ENCODE measurements at regions not wholly inside any gene's neighbourhood (a gene's known extent, or its start where the extent isn't known, plus 50 kb on each side); places are given as distances from the start of the nearest gene placed in this dataset.

DNA sequence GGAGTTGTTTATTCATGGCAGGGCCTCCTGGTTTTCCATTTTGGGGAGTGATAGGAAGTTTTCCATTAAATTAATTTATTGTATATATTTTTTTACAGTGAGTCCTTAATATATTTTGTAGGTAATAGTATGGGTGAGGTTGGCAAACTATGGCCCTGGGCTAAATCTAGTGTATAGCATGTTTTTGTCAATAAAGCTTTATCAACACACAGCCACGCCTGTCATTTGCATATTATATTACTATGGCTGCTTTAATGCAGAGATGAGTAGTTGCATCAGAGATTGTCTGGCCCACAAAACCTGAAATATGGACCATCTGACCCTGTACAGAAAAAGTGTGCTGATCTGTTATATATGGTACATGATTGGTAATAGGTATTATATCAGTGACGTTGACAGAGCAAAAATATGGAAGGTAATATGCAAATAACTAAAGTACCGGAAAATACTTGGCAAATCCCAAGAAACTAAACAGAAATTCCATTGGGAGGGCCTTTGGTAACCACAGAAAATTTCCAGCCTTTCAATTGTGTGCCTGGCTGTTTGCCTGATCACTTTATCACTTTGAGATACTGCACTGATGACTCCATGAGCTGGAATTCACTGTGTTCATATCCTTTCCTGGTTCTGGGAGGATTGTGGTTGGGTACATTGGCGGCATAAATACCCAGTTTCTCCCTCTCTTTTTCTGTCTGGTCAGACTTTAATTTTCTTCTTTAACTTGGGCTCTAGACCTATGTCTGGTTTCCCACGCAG is 61.7 kb upstream of the RFLNA start:
- no peak overlapping the region for H3K4me2 ChIP-seq (ENCODE audit: low read length)
- no peaks in the 10 kb centered on the region for H3K9me3 ChIP-seq (ENCODE audit: control insufficient read depth, low read length)
- H3K9ac ChIP-seq = no peak overlapping the region
- no peak overlapping the region for H3K27ac ChIP-seq
- no peaks in the 10 kb centered on the region for H3K79me2 ChIP-seq
- no peaks in the 10 kb centered on the region for H3K4me1 ChIP-seq
- H2AFZ ChIP-seq = no peak overlapping the region
- H3K36me3 ChIP-seq (ENCODE audit: control insufficient read depth, insufficient read depth, low read length) = no peaks in the 10 kb centered on the region
- H3K4me3 ChIP-seq (ENCODE audit: low read depth, low read length) = no peak overlapping the region
- H3K27me3 ChIP-seq (ENCODE audit: control insufficient read depth, insufficient read depth, low read length) = no peaks in the 10 kb centered on the region
- TF ChIP-seq, protein P1, sequence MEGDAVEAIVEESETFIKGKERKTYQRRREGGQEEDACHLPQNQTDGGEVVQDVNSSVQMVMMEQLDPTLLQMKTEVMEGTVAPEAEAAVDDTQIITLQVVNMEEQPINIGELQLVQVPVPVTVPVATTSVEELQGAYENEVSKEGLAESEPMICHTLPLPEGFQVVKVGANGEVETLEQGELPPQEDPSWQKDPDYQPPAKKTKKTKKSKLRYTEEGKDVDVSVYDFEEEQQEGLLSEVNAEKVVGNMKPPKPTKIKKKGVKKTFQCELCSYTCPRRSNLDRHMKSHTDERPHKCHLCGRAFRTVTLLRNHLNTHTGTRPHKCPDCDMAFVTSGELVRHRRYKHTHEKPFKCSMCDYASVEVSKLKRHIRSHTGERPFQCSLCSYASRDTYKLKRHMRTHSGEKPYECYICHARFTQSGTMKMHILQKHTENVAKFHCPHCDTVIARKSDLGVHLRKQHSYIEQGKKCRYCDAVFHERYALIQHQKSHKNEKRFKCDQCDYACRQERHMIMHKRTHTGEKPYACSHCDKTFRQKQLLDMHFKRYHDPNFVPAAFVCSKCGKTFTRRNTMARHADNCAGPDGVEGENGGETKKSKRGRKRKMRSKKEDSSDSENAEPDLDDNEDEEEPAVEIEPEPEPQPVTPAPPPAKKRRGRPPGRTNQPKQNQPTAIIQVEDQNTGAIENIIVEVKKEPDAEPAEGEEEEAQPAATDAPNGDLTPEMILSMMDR (IDR thresholded peaks at IDR 0.05) = no peak

DNA sequence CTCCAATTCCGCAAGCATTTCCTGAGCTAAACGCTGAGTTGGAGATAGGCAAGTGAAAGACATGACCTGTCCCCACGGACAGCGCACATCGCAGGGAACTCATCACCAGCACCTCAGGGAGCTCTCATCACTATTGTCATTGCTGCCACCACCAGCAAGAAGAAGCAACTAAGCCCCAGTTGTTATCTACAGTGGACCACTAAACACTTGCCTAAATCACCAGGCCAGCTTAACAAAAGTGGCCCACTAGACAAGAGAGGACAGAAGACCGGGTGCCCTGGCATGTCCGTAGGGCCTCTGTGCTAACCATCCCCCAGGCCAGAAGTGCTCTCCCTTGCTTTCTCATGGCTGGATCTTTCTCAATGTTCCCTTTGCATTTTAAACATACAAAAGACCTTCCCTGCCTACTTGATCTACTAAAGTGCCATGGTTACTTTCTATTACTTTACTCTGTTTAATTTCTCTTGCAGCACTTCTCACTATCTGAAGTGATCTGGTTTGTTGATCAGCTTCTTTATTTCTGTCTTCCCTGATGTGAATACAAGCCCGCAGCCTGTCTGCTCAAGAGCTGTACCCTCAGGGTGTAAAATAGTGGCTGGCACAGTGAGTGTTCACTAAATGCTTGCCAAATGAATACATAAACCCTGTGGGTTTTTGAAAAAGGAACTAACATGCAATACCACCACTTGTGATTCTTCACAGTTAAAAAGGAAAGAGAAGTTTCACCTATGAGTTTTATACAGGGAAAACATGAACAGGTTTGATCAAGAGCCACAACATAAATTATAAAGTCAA is 60.9 kb upstream of the RFLNA start:
- no peak overlapping the region for H3K27ac ChIP-seq

DNA sequence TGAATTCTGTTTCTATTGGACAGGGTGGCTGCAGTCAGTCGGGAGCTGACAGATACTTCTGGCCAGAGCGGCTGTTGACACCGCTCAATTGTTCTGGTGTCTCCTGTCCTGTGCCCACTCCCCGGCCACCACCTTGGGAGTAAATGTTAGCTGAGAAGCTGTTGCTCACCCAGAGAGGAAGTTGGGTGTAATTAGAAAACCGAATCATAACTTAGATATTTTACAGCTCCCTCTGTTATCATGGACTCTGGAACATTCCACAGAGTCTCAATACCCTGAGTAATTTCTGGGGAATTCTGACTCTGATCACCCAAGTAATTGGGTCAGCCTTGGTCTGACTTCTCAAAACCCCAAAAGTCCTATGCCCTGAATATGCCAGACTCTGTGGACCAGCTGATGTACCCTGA is 58.3 kb upstream of the RFLNA start:
- no peak overlapping the region for H2AFZ ChIP-seq
- no peaks in the 10 kb centered on the region for H3K79me2 ChIP-seq
- no peaks in the 10 kb centered on the region for H3K27me3 ChIP-seq (ENCODE audit: control insufficient read depth, insufficient read depth, low read length)
- H3K9ac ChIP-seq = no peak overlapping the region
- no peaks in the 10 kb centered on the region for H3K4me1 ChIP-seq
- no peak overlapping the region for H3K27ac ChIP-seq
- no peaks in the 10 kb centered on the region for H3K36me3 ChIP-seq (ENCODE audit: control insufficient read depth, insufficient read depth, low read length)
- H3K4me3 ChIP-seq (ENCODE audit: low read depth, low read length) = no peak overlapping the region
- no peak overlapping the region for H3K4me2 ChIP-seq (ENCODE audit: low read length)
- TF ChIP-seq, protein P1 (IDR thresholded peaks at IDR 0.05) = no peak
- H3K9me3 ChIP-seq (ENCODE audit: control insufficient read depth, low read length) = no peaks in the 10 kb centered on the region

More for the DNA sequence above, 60.9 kb upstream of the RFLNA start:
- no peak overlapping the region for H3K4me2 ChIP-seq (ENCODE audit: low read length)
- no peaks in the 10 kb centered on the region for H3K4me1 ChIP-seq
- no peak overlapping the region for H3K4me3 ChIP-seq (ENCODE audit: low read depth, low read length)
- TF ChIP-seq, protein P1 (IDR thresholded peaks at IDR 0.05) = no peak
- no peak overlapping the region for H2AFZ ChIP-seq
- H3K9ac ChIP-seq = no peak overlapping the region
- H3K9me3 ChIP-seq (ENCODE audit: control insufficient read depth, low read length) = no peaks in the 10 kb centered on the region
- no peaks in the 10 kb centered on the region for H3K36me3 ChIP-seq (ENCODE audit: control insufficient read depth, insufficient read depth, low read length)
- H3K27me3 ChIP-seq (ENCODE audit: control insufficient read depth, insufficient read depth, low read length) = no peaks in the 10 kb centered on the region
- no peaks in the 10 kb centered on the region for H3K79me2 ChIP-seq

DNA sequence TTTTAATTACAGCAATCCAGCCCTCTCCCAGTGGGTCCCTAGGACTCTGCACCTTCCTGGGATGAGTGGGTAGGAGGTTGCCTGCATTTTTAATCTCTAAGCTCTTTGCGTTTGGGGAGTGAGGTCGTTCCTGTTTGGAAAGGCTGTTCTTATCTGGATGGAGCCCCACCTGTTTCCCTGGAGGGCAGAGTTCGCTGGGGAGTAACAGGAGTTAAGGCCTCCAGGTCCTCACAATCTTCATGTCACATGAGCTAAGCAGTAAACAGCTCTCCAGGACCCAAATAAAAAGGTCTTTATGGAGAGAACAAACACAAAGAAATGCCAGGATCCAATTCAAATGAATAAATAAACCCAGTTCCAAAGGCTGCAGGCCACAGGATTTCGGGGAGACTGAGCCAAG is 56.0 kb upstream of the RFLNA start:
- TF ChIP-seq, protein P1 (IDR thresholded peaks at IDR 0.05) = no peak
- Histone ChIP-seq H3K79me2 (no peaks in the 10 kb centered on the region), H3K36me3 (ENCODE audit: control insufficient read depth, insufficient read depth, low read length) (no peaks in the 10 kb centered on the region), H2AFZ (no peak overlapping the region), H3K27ac (no peak overlapping the region), H3K27me3 (ENCODE audit: control insufficient read depth, insufficient read depth, low read length) (no peaks in the 10 kb centered on the region), H3K4me3 (ENCODE audit: low read depth, low read length) (no peak overlapping the region), H3K9me3 (ENCODE audit: control insufficient read depth, low read length) (no peaks in the 10 kb centered on the region), H3K4me2 (ENCODE audit: low read length) (no peak overlapping the region), H3K4me1 (no peaks in the 10 kb centered on the region), H3K9ac (no peak overlapping the region)

Data from parathyroid adenoma (tissue), 2 donors.